Esophagus (tissue), 2 donors: ENCODE measurements at regions not wholly inside any gene's neighbourhood (a gene's known extent, or its start where the extent isn't known, plus 50 kb on each side); places are given as distances from the start of the nearest gene placed in this dataset.
"Not testable (repeated sequence)": the region's sequence is repeated elsewhere in the genome, so short reads cannot be mapped to it uniquely, and the experiment has no call there.

Experiments
- H3K27ac ChIP-seq, 2 donors: one replicate each; pipeline ENCODE4 v1.5.1; 2013; ENCODE audit warnings: low read depth in 2 of 2, mild to moderate bottlenecking in 2 of 2, inconsistent platforms in 1 of 2, low read length in 1 of 2, moderate library complexity in 1 of 2
- H3K27me3 ChIP-seq, 2 donors: one replicate each; pipeline ENCODE4 v1.6.1; 2013; ENCODE audit warnings: low read length in 2 of 2, control low read depth in 1 of 2, mild to moderate bottlenecking in 1 of 2; ENCODE audit not compliant: insufficient read depth in 2 of 2, control insufficient read depth in 1 of 2
- H3K36me3 ChIP-seq, 2 donors: one replicate each; pipeline ENCODE4 v1.6.1; 2013; ENCODE audit warnings: low read length in 1 of 2; ENCODE audit not compliant: control insufficient read depth in 2 of 2, insufficient read depth in 2 of 2
- H3K4me1 ChIP-seq, 2 donors: one replicate each; pipeline ENCODE4 v1.6.1; 2013; ENCODE audit warnings: low read length in 1 of 2; ENCODE audit not compliant: control insufficient read depth in 2 of 2, insufficient read depth in 2 of 2
- H3K4me3 ChIP-seq, 2 donors: one replicate each; pipeline ENCODE4 v1.5.1; 2013; ENCODE audit warnings: low read length in 2 of 2, mild to moderate bottlenecking in 2 of 2, low read depth in 1 of 2, moderate library complexity in 1 of 2
- H3K9me3 ChIP-seq, 2 donors: one replicate each; pipeline ENCODE4 v1.6.1; 2013; ENCODE audit warnings: mild to moderate bottlenecking in 2 of 2, low read depth in 1 of 2, low read length in 1 of 2, moderate library complexity in 1 of 2; ENCODE audit not compliant: control insufficient read depth in 2 of 2, insufficient read depth in 1 of 2
- WGBS, 2 donors: extraction: QIAGEN DNeasy Blood & Tissue Kit; methylation state at CpG; one replicate each; pipeline ENCODE4 v1.1.7; 2013; 5-methylcytosine and 5-hydroxymethylcytosine counted together
- donor health status: healthy with polysubstance abuse.
- donor health status: Bipolar disorder and iron deficiency.

DNA sequence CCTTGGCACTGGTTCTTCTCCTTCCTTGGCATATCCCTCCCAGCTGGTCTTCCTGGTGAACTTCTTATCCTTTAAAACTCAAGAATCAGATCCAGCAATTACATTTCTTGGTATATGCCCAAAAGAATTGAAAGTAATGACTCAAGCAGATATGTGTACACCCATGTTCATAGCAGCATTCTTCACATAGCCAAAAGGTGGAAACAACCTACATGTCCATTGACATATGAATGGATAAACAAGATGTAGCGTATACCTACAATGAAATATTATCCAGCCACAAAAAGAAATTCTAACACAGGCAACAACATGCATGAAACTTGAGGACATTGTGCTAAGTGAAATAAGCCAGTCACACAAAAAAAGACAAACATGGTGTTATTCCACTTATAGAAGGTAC lies 103.7 kb upstream of the NT5E start:
- H3K4me3 ChIP-seq, result no peak overlapping the region
- H3K36me3 ChIP-seq, result no peaks in the 10 kb centered on the region
- H3K9me3 ChIP-seq, result no peaks in the 10 kb centered on the region
- 74 to 83% methylated on average over 1 of the region's 1 CpG for WGBS, 2 donors
- H3K27ac ChIP-seq, result no peak overlapping the region
- no peaks in the 10 kb centered on the region for H3K4me1 ChIP-seq
- no peaks in the 10 kb centered on the region for H3K27me3 ChIP-seq

- Histone ChIP-seq H3K27ac (no peak overlapping the region), H3K9me3 (no peaks in the 10 kb centered on the region), H3K4me3 (no peak overlapping the region), H3K27me3 (no peaks in the 10 kb centered on the region), H3K36me3 (no peaks in the 10 kb centered on the region), H3K4me1 (no peaks in the 10 kb centered on the region)
- WGBS, 2 donors, result 22 to 36% methylated on average over 1 of the region's 1 CpG
Observed at GRCh38 chr6:85344996-85345395, 104.9 kb upstream of the NT5E start.

DNA sequence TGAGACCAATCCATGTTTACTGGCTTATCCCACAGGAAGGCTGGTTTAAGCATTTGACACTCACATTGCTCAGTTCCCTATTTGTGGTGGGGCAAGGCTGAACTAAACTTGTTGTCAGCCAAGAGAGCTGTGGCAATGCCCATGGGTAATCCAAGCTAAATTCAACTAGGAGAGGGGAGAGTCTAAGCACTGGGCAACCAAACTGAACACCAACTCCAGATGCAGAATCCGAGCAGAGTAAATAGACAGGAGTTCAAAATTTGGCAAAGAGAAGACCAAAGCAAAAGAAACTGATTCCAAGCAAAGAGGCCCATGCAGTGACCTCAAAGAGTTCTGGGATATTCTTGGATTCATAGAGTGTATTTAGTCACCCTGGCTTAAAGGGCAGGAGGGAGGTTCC lies 106.5 kb upstream of the NT5E start:
- Histone ChIP-seq H3K27ac (no peak overlapping the region), H3K9me3 (no peaks in the 10 kb centered on the region), H3K36me3 (no peaks in the 10 kb centered on the region), H3K4me3 (no peak overlapping the region), H3K27me3 (no peaks in the 10 kb centered on the region), H3K4me1 (no peaks in the 10 kb centered on the region)
- 71 to 72% methylated on average over 1 of the region's 1 CpG for WGBS, 2 donors

- Histone ChIP-seq H3K27ac (no peak overlapping the region), H3K4me3 (no peak overlapping the region), H3K4me1 (no peaks in the 10 kb centered on the region), H3K27me3 (no peaks in the 10 kb centered on the region), H3K36me3 (no peaks in the 10 kb centered on the region), H3K9me3 (no peaks in the 10 kb centered on the region)
- 71 to 77% methylated on average over 4 of the region's 4 CpGs for WGBS, 2 donors
Observed at GRCh38 chr6:85329196-85329595, 120.7 kb upstream of the NT5E start.

DNA sequence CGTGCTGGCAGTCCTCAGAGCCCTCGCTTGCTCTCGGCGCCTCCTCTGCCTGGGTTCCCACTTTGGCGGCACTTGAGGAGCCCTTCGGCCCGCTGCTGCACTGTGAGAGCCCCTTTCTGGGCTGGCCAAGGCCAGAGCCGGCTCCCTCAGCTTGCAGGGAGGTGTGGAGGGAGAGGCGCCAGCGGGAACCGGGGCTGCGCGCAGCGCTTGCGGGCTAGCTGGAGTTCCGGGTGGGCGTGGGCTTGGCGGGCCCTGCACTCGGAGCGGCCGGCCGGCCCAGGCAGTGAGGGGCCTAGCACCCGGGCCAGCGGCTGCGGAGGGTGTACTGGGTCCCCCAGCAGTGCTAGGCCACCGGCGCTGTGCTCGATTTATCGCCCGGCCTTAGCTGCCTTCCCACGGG lies 124.1 kb upstream of the NT5E start:
- 93 to 94% methylated on average over 25 to 31 of the region's 31 CpGs for WGBS, 2 donors
- H3K9me3 ChIP-seq, H3K36me3 ChIP-seq, H3K27me3 ChIP-seq, H3K4me1 ChIP-seq, H3K27ac ChIP-seq, H3K4me3 ChIP-seq: not testable (repeated sequence)

DNA sequence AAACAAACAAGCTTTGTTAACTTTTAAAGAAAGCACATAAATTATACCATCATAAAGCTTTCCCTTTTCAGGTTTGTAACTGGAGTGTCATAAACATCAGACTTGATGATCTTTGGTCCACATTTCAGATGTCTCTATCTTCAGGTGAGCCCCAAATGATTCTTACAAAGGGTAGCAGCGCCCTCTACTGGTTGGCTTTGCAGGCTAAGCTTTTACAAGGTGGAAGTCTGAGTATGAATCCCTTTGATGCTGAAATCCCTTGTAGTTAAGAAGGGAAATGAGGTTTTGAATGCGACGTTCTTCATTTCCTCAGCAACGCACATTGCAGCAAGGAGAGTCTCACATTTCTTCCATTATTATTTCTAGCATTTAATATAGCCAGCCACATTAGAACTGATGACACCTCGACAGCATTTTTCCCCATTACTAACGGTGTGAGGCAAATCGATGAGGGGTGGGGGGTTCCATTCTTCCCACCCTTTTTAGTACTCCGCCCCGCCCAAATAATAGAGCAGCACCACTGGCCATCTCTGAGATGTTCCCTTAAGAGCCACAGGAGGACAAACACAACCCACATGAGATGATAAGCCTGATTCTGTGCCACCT lies 126.3 kb upstream of the NT5E start:
- no peaks in the 10 kb centered on the region for H3K27me3 ChIP-seq
- H3K36me3 ChIP-seq, result no peaks in the 10 kb centered on the region
- no peaks in the 10 kb centered on the region for H3K9me3 ChIP-seq
- 29 to 35% methylated on average over 9 of the region's 9 CpGs for WGBS, 2 donors
- no peak overlapping the region for H3K4me3 ChIP-seq
- no peak overlapping the region for H3K27ac ChIP-seq
- H3K4me1 ChIP-seq, result no peaks in the 10 kb centered on the region

DNA sequence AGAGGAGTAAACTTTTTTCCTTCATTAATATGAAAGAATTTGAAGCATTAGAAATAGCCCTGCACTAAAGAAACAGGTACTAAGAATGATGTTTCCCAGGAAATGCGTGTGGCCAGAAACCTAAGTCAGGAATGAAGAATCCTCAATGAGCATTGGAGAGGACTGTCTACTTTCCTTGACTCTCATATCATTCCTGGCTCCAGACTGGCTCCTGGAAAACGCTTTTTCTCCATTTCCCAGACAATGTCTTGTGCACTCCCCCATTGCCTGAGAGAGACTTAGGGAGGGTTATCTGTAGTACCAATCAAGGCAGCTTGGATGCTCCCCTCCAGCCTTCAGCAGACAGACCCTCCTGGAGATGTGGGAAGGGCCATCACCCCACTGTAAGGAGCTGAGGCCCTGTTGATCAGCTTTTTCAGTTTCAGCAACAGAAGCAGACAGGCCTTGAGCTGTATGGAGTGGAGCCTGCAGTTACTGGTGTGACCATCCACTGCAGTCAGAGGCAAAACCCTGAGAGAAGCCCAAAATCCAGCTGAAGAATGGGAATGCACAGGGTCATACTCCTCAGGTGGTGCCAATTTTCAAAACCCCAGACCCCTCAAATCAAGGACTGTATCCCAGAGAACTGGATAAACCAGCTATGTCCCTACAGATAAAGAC lies 127.3 kb upstream of the NT5E start:
- no peaks in the 10 kb centered on the region for H3K27me3 ChIP-seq
- peaks cover 6% of the 10 kb centered on the region in 2 donors for H3K9me3 ChIP-seq
- H3K4me3 ChIP-seq, result no peak overlapping the region
- H3K4me1 ChIP-seq, result no peaks in the 10 kb centered on the region
- 39 to 40% methylated on average over 2 of the region's 2 CpGs for WGBS, 2 donors
- H3K36me3 ChIP-seq, result no peaks in the 10 kb centered on the region
- H3K27ac ChIP-seq, result no peak overlapping the region

DNA sequence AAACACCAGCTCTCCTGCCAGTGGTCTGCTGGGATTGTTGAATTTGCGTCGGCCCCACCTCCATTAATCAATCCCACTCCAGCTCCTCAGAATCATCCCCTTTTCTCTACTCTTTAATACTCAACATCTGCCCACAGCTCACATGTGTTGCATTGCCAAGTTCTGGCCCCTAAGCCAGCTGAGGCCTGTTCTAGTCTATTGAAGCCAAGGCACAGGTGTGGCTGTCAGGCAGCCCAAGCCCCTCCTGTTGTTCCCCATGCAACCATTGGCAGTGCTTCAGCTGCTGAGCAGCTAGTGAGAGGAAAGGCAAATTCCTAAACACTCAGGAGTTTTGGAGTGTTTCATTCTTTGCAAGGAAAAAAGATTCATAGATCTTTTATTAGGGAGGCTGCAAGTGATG lies 128.0 kb upstream of the NT5E start:
- H3K4me3 ChIP-seq, result no peak overlapping the region
- 85% methylated on average over 2 of the region's 2 CpGs for WGBS, 2 donors

DNA sequence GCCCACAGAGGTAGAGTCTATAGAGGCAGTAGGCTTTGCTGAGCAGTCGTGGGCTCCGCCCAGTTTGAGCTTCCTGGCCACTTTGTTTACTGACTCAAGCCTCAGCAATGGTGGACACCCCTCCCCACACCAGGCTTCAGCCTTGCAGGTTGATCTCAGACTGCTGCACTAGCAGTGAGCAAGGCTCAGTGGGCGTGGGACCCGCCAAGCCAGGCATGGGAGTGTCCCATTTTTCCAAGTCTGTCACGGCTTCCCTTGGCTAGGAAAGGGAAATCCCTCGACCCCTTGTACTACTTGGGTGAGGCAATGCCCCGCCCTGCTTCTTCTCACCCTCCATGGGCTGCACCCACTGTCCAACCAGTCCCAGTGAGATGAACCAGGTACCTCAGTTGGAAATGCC lies 135.3 kb upstream of the NT5E start:
- H3K27me3 ChIP-seq, result no peaks in the 10 kb centered on the region
- H3K4me3 ChIP-seq, result no peak overlapping the region

More for the DNA sequence above, 128.0 kb upstream of the NT5E start:
- Histone ChIP-seq H3K9me3 (peaks cover 6% of the 10 kb centered on the region in 2 donors), H3K36me3 (no peaks in the 10 kb centered on the region), H3K4me1 (no peaks in the 10 kb centered on the region), H3K27ac (no peak overlapping the region), H3K27me3 (no peaks in the 10 kb centered on the region)

GRCh38 chr6:85300581-85300980 lies 149.3 kb upstream of the NT5E start:
- Histone ChIP-seq H3K4me3 (no peak overlapping the region), H3K4me1 (no peaks in the 10 kb centered on the region), H3K27me3 (no peaks in the 10 kb centered on the region), H3K9me3 (no peaks in the 10 kb centered on the region), H3K27ac (no peak overlapping the region), H3K36me3 (no peaks in the 10 kb centered on the region)
- 66 to 70% methylated on average over 3 of the region's 3 CpGs for WGBS, 2 donors

More for the DNA sequence above, 135.3 kb upstream of the NT5E start:
- no peaks in the 10 kb centered on the region for H3K36me3 ChIP-seq
- 71 to 74% methylated on average over 7 of the region's 7 CpGs for WGBS, 2 donors
- H3K27ac ChIP-seq, result no peak overlapping the region
- no peaks in the 10 kb centered on the region for H3K4me1 ChIP-seq
- H3K9me3 ChIP-seq, result peaks cover 9 to 13% of the 10 kb centered on the region in 2 donors
